ENCODE measurements at regions not wholly inside any gene's neighbourhood (a gene's known extent, or its start where the extent isn't known, plus 50 kb on each side); places are given as distances from the start of the nearest gene placed in this dataset.
"Not testable (repeated sequence)": the region's sequence is repeated elsewhere in the genome, so short reads cannot be mapped to it uniquely, and the experiment has no call there.

- no TSS peak for BruUV-seq (replicated peaks)
- Histone ChIP-seq H3K4me1 (ENCODE audit: insufficient read depth, low read length, poor library complexity, severe bottlenecking) (no peaks in the 10 kb centered on the region), H3K4me3 (ENCODE audit: low read depth, low read length, poor library complexity, severe bottlenecking) (no peak overlapping the region), H3K27me3 (replicated peaks; ENCODE audit: insufficient read depth, low read depth, low read length, poor library complexity) (no peaks in the 10 kb centered on the region), H3K36me3 (ENCODE audit: insufficient read depth, low read length, poor library complexity, severe bottlenecking) (no peaks in the 10 kb centered on the region), H3K27ac (ENCODE audit: low read depth, low read length, poor library complexity, severe bottlenecking) (no peak overlapping the region), H3K9me3 (ENCODE audit: low read depth, low read length, poor library complexity, severe bottlenecking) (no peaks in the 10 kb centered on the region)
- ChIA-PET POLR2A (ENCODE audit: low non-redundant PET) (no interaction called here), CTCF (no interaction called here)
- intact Hi-C loops (cut with micrococcal nuclease; ENCODE audit: unreplicated experiment): no loop called here
- TF ChIP-seq EZH2 (IDR thresholded peaks at IDR 0.05; ENCODE audit: borderline replicate concordance, low read depth, low read length, poor library complexity, severe bottlenecking): no peak
- no peak for TF ChIP-seq CTCF (conservative IDR thresholded peaks at IDR 0.05; ENCODE audit: low read depth, low read length)
- DNase-seq (ENCODE audit: low spot score): no peak
Observed at GRCh38 chr15:95041297-95041696, 809.9 kb downstream of the MCTP2 start.

GRCh38 chr15:95043236-95043932 lies 812.0 kb downstream of the MCTP2 start:
- H3K4me1 ChIP-seq (ENCODE audit: insufficient read depth, low read length, poor library complexity, severe bottlenecking); intact Hi-C loops (cut with micrococcal nuclease; ENCODE audit: unreplicated experiment); H3K27ac ChIP-seq (ENCODE audit: low read depth, low read length, poor library complexity, severe bottlenecking); POLR2A ChIA-PET (ENCODE audit: low non-redundant PET); H3K9me3 ChIP-seq (ENCODE audit: low read depth, low read length, poor library complexity, severe bottlenecking); BruUV-seq (replicated peaks); H3K4me3 ChIP-seq (ENCODE audit: low read depth, low read length, poor library complexity, severe bottlenecking); H3K27me3 ChIP-seq (replicated peaks; ENCODE audit: insufficient read depth, low read depth, low read length, poor library complexity); CTCF ChIA-PET; DNase-seq (ENCODE audit: low spot score); H3K36me3 ChIP-seq (ENCODE audit: insufficient read depth, low read length, poor library complexity, severe bottlenecking): not testable (repeated sequence)

DNA sequence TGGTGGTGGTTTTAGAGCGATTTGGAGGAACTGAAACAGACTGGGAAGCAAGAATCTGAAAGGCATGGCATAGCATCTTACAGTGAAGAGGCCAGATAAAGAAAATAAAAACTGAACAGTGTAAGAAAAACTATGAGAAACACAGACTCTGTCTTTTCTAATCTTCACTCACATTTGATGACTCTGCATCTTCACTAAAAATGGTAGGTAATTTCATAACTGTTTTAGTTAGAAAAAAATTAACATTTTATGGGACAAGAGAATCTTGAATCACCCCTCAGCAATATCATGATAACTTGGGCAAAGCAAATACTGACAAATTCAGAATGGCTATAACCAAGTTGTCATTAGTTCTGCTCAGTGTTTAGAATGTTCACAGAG lies 812.6 kb downstream of the MCTP2 start:
- POLR2A ChIA-PET (ENCODE audit: low non-redundant PET): no interaction called here
- DNase-seq (ENCODE audit: low spot score): no peak
- CTCF ChIA-PET: no interaction called here
- Histone ChIP-seq H3K9me3 (ENCODE audit: low read depth, low read length, poor library complexity, severe bottlenecking) (peaks cover 6% of the 10 kb centered on the region), H3K27ac (ENCODE audit: low read depth, low read length, poor library complexity, severe bottlenecking) (no peak overlapping the region), H3K27me3 (replicated peaks; ENCODE audit: insufficient read depth, low read depth, low read length, poor library complexity) (no peaks in the 10 kb centered on the region), H3K4me3 (ENCODE audit: low read depth, low read length, poor library complexity, severe bottlenecking) (no peak overlapping the region), H3K36me3 (ENCODE audit: insufficient read depth, low read length, poor library complexity, severe bottlenecking) (no peaks in the 10 kb centered on the region), H3K4me1 (ENCODE audit: insufficient read depth, low read length, poor library complexity, severe bottlenecking) (no peaks in the 10 kb centered on the region)
- no TSS peak for BruUV-seq (replicated peaks)
- intact Hi-C loops (cut with micrococcal nuclease; ENCODE audit: unreplicated experiment): no loop called here
- TF ChIP-seq CTCF (conservative IDR thresholded peaks at IDR 0.05; ENCODE audit: low read depth, low read length): no peak
- no peak for TF ChIP-seq EZH2 (IDR thresholded peaks at IDR 0.05; ENCODE audit: borderline replicate concordance, low read depth, low read length, poor library complexity, severe bottlenecking)

- ChIA-PET POLR2A (ENCODE audit: low non-redundant PET) (no interaction called here), CTCF (no interaction called here)
- no peaks in the 10 kb centered on the region for H3K36me3 ChIP-seq (ENCODE audit: insufficient read depth, low read length, poor library complexity, severe bottlenecking)
- DNase-seq (ENCODE audit: low spot score): no peak
- no peak for TF ChIP-seq CTCF (conservative IDR thresholded peaks at IDR 0.05; ENCODE audit: low read depth, low read length)
- TF ChIP-seq EZH2 (IDR thresholded peaks at IDR 0.05; ENCODE audit: borderline replicate concordance, low read depth, low read length, poor library complexity, severe bottlenecking): no peak
- no peak overlapping the region for H3K4me3 ChIP-seq (ENCODE audit: low read depth, low read length, poor library complexity, severe bottlenecking)
- peaks cover 8% of the 10 kb centered on the region for H3K9me3 ChIP-seq (ENCODE audit: low read depth, low read length, poor library complexity, severe bottlenecking)
- no peak overlapping the region for H3K27ac ChIP-seq (ENCODE audit: low read depth, low read length, poor library complexity, severe bottlenecking)
- no peaks in the 10 kb centered on the region for H3K4me1 ChIP-seq (ENCODE audit: insufficient read depth, low read length, poor library complexity, severe bottlenecking)
- no TSS peak for BruUV-seq (replicated peaks)
- H3K27me3 ChIP-seq (replicated peaks; ENCODE audit: insufficient read depth, low read depth, low read length, poor library complexity): no peaks in the 10 kb centered on the region
- intact Hi-C loops (cut with micrococcal nuclease; ENCODE audit: unreplicated experiment): no loop called here
Observed at GRCh38 chr15:95044745-95045417, 813.5 kb downstream of the MCTP2 start.
